ENCODE measurements at regions not wholly inside any gene's neighbourhood (a gene's known extent, or its start where the extent isn't known, plus 50 kb on each side); places are given as distances from the start of the nearest gene placed in this dataset.
A peak's percentile ranks its signal among the peaks of the same experiment; 100 is the strongest.

DNA sequence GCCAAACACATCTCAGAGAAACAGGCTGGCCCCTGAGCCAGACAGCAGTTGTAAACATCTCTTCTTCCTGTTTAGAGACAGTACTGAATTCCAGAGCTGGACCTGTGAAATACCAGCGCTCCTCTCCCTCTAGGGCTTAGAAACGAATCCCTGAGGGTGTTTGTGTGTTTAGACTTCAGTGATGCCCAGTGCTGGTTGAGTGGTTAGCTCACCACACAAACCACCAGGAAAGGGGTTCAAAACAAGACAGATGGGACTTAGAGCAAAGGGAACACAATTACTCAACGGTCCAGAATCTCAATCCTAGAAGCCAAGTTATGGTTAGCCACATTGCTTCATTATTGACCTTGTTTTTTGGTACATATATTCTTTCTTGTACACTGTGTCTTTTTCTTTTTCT lies 108.7 kb upstream of the TMEM170B start (continued):
- TF ChIP-seq, protein P1, sequence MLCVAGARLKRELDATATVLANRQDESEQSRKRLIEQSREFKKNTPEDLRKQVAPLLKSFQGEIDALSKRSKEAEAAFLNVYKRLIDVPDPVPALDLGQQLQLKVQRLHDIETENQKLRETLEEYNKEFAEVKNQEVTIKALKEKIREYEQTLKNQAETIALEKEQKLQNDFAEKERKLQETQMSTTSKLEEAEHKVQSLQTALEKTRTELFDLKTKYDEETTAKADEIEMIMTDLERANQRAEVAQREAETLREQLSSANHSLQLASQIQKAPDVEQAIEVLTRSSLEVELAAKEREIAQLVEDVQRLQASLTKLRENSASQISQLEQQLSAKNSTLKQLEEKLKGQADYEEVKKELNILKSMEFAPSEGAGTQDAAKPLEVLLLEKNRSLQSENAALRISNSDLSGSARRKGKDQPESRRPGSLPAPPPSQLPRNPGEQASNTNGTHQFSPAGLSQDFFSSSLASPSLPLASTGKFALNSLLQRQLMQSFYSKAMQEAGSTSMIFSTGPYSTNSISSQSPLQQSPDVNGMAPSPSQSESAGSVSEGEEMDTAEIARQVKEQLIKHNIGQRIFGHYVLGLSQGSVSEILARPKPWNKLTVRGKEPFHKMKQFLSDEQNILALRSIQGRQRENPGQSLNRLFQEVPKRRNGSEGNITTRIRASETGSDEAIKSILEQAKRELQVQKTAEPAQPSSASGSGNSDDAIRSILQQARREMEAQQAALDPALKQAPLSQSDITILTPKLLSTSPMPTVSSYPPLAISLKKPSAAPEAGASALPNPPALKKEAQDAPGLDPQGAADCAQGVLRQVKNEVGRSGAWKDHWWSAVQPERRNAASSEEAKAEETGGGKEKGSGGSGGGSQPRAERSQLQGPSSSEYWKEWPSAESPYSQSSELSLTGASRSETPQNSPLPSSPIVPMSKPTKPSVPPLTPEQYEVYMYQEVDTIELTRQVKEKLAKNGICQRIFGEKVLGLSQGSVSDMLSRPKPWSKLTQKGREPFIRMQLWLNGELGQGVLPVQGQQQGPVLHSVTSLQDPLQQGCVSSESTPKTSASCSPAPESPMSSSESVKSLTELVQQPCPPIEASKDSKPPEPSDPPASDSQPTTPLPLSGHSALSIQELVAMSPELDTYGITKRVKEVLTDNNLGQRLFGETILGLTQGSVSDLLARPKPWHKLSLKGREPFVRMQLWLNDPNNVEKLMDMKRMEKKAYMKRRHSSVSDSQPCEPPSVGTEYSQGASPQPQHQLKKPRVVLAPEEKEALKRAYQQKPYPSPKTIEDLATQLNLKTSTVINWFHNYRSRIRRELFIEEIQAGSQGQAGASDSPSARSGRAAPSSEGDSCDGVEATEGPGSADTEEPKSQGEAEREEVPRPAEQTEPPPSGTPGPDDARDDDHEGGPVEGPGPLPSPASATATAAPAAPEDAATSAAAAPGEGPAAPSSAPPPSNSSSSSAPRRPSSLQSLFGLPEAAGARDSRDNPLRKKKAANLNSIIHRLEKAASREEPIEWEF (IDR thresholded peaks at IDR 0.05; ENCODE audit: insufficient replicate concordance, low read depth, low read length) = no peak
- TF ChIP-seq, protein P2, sequence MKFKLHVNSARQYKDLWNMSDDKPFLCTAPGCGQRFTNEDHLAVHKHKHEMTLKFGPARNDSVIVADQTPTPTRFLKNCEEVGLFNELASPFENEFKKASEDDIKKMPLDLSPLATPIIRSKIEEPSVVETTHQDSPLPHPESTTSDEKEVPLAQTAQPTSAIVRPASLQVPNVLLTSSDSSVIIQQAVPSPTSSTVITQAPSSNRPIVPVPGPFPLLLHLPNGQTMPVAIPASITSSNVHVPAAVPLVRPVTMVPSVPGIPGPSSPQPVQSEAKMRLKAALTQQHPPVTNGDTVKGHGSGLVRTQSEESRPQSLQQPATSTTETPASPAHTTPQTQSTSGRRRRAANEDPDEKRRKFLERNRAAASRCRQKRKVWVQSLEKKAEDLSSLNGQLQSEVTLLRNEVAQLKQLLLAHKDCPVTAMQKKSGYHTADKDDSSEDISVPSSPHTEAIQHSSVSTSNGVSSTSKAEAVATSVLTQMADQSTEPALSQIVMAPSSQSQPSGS (IDR thresholded peaks at IDR 0.05; ENCODE audit: low read length) = peak; percentile 67
- TF ChIP-seq STAT3 (IDR thresholded peaks at IDR 0.05; ENCODE audit: low read depth, low read length) (no peak), SREBF1 (IDR thresholded peaks at IDR 0.05; ENCODE audit: low read length) (no peak), DPF2 (IDR thresholded peaks at IDR 0.05) (peak; percentile 46; the same call in 1 of the 2 replicates), PAX5 (IDR thresholded peaks at IDR 0.05; ENCODE audit: borderline replicate concordance, low read depth, low read length) (peak; percentile 67; the same call in 1 of the 2 replicates), ZNF274 (IDR thresholded peaks at IDR 0.05; ENCODE audit: insufficient read depth, insufficient read length) (no peak), BHLHE40 (IDR thresholded peaks at IDR 0.05; ENCODE audit: borderline replicate concordance in 1 of 2, low read depth in 2 of 2, low read length in 1 of 2) (0 out of 4 replicates have a peak, but pooled peaks of 1 of the 2 experiments have one; percentile 19), FOXM1 (IDR thresholded peaks at IDR 0.05; ENCODE audit: low read depth, low read length) (peak; percentile 66; the same call in 1 of the 2 replicates), TCF12 (IDR thresholded peaks at IDR 0.05; ENCODE audit: low read depth, low read length) (0 out of 2 replicates have a peak, but pooled peaks have one; percentile 43), ETV6 (conservative IDR thresholded peaks at IDR 0.05 in 1 of 2, IDR thresholded peaks at IDR 0.05 in 1 of 2; ENCODE audit: borderline replicate concordance in 1 of 2, low read depth in 1 of 2) (no peak; a peak in 1 of 4 replicates), MTA3 (IDR thresholded peaks at IDR 0.05; ENCODE audit: borderline replicate concordance, low read length) (peak; percentile 71; the same call in 1 of the 2 replicates), ZBED1 (IDR thresholded peaks at IDR 0.05; ENCODE audit: borderline replicate concordance) (peak; percentile 62; the same call in 1 of the 2 replicates), EED (IDR thresholded peaks at IDR 0.05; ENCODE audit: low read depth) (peak; percentile 88), MEF2B (IDR thresholded peaks at IDR 0.05; ENCODE audit: partially characterized antibody, poor library complexity, severe bottlenecking) (peak; percentile 90), SMC3 (IDR thresholded peaks at IDR 0.05; ENCODE audit: borderline replicate concordance, low read length) (peak; percentile 34; the same call in 1 of the 2 replicates), TCF3 (IDR thresholded peaks at IDR 0.05; ENCODE audit: borderline replicate concordance, insufficient read depth, low read depth, low read length) (0 out of 2 replicates have a peak, but pooled peaks have one; percentile 55), CEBPB (IDR thresholded peaks at IDR 0.05; ENCODE audit: borderline replicate concordance in 1 of 2, low read depth in 2 of 2, low read length in 2 of 2) (peak in 1 of 2 experiments; percentile 71; a peak in 1 of 4 replicates)
- TF ChIP-seq, protein P3, sequence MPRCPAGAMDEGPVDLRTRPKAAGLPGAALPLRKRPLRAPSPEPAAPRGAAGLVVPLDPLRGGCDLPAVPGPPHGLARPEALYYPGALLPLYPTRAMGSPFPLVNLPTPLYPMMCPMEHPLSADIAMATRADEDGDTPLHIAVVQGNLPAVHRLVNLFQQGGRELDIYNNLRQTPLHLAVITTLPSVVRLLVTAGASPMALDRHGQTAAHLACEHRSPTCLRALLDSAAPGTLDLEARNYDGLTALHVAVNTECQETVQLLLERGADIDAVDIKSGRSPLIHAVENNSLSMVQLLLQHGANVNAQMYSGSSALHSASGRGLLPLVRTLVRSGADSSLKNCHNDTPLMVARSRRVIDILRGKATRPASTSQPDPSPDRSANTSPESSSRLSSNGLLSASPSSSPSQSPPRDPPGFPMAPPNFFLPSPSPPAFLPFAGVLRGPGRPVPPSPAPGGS (IDR thresholded peaks at IDR 0.05; ENCODE audit: borderline replicate concordance, insufficient read depth, low read depth, low read length, poor library complexity, severe bottlenecking) = peak; percentile 49
- TF ChIP-seq, protein P4, sequence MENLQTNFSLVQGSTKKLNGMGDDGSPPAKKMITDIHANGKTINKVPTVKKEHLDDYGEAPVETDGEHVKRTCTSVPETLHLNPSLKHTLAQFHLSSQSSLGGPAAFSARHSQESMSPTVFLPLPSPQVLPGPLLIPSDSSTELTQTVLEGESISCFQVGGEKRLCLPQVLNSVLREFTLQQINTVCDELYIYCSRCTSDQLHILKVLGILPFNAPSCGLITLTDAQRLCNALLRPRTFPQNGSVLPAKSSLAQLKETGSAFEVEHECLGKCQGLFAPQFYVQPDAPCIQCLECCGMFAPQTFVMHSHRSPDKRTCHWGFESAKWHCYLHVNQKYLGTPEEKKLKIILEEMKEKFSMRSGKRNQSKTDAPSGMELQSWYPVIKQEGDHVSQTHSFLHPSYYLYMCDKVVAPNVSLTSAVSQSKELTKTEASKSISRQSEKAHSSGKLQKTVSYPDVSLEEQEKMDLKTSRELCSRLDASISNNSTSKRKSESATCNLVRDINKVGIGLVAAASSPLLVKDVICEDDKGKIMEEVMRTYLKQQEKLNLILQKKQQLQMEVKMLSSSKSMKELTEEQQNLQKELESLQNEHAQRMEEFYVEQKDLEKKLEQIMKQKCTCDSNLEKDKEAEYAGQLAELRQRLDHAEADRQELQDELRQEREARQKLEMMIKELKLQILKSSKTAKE (IDR thresholded peaks at IDR 0.05; ENCODE audit: low read depth, poor library complexity, severe bottlenecking) = peak; percentile 24

Measured in GM12878 (cell line).